ENCODE measurements at regions not wholly inside any gene's neighbourhood (a gene's known extent, or its start where the extent isn't known, plus 50 kb on each side); places are given as distances from the start of the nearest gene placed in this dataset.

- no peak for DNase-seq (ENCODE audit: low read depth)
Measured at GRCh38 chr13:94968757-94969086, 256.4 kb upstream of the SOX21 start.

- no peak for DNase-seq (ENCODE audit: low read depth)
Measured at GRCh38 chr13:94968040-94968756, 255.9 kb upstream of the SOX21 start.

DNA sequence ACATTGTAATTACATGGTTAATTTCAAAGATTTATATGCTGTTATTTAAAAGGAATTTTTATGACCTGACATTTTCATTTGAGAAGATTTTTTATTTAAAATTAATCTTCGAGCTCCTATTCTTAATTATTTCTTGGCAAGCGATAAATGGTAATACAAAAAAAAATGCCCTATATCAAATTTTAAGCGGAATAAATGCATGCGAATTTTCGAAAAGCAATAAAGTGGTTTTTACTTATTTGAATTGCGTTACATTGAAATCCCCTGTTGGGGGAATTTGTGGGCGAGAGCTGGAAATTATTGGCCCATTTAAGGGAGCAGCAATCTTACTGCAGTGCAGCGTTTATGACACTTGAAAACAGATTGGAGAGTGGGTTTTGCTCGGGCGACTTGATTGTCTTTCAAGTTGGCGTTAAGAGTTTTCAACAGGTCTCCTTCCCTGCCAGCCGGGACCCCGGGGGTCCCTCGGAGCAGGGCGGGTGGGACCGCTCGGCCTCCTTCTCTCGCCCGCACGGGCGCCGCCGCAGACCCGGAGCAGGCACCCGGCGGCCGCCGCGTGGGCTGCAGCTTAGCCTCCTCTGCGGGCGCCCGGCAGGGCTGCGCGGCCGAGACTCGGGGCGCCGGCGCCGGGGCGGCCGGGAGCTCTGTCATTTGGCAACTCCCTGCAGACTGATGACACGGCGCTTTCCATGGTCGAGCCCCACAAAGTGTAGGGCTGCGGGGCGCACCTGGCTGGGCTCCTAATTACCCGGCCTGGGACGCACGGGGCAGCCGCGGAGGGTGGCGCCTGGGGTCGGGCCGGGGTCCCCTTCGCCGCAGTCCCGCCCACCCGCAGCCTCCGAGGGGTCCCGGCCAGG is 255.1 kb upstream of the SOX21 start:
- DNase-seq (ENCODE audit: low read depth): no peak

DNA sequence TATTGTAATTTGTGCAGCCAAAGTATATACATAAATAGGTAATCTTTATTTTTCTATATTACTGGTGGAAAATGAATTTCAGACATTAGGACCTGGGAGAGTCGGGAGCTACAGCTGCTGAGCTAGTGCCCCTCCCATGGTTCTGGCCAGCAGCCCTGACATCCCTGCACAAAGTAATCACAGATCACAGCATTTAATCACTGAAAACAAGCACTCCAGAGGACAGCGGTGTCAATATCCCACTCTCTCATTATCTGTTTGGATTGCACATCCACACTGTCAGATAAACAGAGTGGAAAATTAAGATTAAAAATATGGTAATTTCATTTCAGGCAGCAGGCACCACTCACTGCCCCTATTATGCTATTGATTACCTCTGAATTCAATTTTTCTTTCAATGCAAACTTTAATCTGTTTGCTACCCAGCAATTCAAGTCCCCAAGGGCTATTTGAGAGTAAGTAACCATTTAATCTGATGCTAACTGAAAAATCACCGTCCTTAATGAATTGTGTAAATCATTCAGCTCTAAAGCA is 254.1 kb upstream of the SOX21 start:
- no peak for DNase-seq (ENCODE audit: low read depth)

GRCh38 chr13:94959626-94960025 is 247.3 kb upstream of the SOX21 start:
- no peak for DNase-seq (ENCODE audit: low read depth)

DNA sequence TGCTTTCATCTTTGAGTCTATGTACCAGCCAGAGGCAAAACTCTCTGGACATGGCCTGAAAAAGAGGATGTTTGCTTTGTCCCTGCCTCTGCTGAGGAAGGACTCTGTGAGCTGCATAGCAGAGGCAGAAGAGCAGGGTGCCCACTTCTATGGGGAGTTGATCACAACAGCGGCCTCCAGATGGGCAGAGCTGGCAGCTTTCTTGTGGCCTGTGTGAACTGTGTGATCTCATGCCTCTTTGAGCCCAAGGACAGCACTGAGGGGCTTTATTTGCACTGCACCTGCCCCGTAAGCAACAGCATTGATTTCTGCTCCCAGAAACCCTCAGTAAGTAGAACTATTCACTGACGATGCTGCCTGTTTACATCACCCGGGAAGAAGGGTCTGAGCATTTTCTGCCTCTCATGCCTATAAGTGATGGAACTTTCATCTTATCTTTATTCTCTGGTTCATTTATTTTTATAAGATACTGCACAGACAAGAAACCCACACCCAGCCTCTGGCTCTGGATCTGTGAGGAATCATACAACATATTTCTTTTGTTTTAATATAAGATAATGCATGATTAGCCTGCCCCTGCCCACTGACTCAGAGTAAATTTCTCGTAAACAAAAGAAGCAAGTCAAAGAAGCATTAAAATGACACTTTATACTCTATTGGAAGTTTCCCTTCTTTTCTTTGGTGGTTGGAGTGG is 244.2 kb upstream of the SOX21 start:
- DNase-seq (ENCODE audit: low read depth): no peak

- DNase-seq (ENCODE audit: low read depth): no peak
Measured at GRCh38 chr13:94952787-94953186, 240.4 kb upstream of the SOX21 start.

DNA sequence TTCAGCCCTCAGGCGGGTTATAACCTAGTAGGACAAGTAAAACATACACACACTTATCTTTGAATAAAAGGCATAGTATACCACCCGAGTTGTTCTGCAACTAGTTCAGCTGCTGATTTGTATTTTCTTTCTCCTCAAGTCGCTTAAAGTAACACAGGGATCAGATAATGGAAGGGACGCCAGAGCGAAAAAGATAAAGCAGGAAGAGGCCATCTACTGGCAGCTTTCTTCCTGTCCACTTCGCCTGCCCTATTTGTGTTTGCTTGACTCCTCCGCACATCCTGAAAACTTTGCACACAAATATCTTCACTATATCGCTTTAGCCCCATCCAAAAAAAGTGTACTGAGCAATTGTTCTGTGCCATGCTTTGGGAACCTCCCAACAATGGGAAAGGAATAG is 238.0 kb upstream of the SOX21 start:
- DNase-seq (ENCODE audit: low read depth): no peak

- DNase-seq (ENCODE audit: low read depth): no peak
Measured at GRCh38 chr13:94947965-94948371, 235.6 kb upstream of the SOX21 start.

DNA sequence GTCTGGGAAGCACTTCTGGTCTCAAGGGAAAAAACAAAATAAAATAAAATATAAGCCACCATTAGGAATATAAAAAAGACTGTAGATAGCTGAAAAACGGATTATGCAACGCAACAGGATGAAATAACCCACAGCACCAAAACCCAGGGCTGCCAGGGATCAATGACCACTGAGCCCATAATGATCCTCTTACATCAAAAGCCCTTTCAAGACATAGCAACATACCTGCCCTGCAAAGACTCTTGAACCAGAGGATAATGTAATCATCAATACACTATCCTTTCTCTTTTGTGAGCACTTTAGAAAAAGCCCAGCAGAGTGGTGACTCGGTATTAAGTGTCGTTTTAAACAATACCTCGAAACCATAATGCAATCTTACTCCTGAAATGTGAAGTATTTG is 235.0 kb upstream of the SOX21 start:
- DNase-seq (ENCODE audit: low read depth): no peak

DNA sequence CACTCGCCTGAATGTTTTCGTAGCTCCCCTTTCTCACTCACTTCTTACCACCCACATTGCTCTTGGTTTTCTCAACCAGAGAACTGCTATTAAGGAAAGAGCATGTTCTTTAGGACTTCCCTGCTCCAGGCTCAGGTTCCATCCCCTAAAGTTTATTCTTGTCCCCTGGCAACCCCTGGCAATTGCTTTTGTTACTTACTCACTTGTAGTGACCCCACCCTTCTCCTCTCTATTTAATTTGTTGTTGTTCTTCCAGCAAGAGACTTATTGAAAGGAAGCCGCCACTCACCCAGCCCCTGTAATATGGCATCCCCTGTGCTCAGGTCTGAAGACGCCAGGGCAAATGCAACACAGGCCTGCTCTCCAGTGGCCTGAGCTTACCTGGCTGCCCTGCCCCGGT is 233.7 kb upstream of the SOX21 start:
- no peak for DNase-seq (ENCODE audit: low read depth)

GRCh38 chr13:94938124-94938523 is 225.8 kb upstream of the SOX21 start:
- no peak for DNase-seq (ENCODE audit: low read depth)

DNA sequence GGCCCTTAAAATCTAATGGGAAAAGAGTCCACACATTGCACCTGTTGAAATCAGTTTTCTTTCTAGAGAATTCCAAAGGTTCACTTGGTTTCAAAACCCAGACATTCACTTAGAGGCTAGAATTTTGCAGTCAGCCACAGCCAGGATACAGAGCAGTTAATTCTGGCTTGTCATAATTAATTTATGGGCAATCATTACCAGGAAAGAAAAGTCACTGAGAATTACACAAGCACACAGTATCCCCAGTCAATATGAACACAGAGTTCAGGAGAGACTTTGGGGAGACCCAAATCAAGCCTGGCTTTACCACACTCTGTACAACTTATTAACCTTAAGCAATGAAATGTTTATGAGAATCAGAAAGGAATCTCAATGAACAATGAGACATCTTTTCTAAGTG is 224.3 kb upstream of the SOX21 start:
- no peak for DNase-seq (ENCODE audit: low read depth)

DNA sequence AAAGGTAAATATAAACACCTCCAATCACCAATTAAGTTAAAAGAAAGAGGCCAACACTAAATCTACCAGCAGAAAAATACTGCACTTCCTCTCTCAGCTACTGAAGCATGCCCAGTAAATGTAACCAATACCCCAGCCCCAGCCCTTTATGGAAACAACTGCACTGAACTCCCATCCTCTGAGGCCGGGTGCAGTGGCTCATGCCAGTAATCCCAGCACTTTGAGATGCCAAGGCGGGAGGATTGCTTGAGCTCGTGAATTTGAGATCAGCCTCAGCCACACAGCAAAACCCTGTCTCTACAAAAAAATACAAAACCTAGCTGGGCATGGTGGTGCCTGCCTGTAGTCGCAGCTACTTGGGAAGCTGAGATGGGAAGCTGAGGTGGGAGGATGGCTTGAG is 221.6 kb upstream of the SOX21 start:
- DNase-seq (ENCODE audit: low read depth): no peak

DNA sequence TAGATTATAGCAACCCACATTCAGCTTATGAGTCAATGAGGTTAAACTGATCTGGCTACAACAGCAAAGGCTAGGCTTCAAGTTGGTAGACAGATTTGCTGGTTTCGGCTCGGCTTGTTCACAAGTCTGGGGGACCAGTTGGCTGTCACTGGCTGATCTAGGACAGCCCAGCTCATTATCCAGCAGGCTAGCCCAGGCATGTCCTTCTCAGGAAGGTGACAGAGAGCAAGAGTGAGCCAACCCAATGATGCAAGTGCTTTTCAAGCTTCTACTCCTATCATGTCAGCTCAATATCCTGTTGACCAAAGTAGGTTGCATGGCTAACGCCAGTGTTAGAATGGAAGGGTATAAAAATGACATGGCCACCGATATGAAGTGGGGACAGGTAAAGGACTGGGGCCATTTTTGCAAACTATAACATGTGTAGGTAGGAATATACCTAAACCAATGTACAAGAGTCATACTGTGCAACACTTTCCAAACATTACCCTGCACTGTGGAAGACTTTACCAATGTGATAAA is 220.9 kb upstream of the SOX21 start:
- DNase-seq (ENCODE audit: low read depth): no peak

DNA sequence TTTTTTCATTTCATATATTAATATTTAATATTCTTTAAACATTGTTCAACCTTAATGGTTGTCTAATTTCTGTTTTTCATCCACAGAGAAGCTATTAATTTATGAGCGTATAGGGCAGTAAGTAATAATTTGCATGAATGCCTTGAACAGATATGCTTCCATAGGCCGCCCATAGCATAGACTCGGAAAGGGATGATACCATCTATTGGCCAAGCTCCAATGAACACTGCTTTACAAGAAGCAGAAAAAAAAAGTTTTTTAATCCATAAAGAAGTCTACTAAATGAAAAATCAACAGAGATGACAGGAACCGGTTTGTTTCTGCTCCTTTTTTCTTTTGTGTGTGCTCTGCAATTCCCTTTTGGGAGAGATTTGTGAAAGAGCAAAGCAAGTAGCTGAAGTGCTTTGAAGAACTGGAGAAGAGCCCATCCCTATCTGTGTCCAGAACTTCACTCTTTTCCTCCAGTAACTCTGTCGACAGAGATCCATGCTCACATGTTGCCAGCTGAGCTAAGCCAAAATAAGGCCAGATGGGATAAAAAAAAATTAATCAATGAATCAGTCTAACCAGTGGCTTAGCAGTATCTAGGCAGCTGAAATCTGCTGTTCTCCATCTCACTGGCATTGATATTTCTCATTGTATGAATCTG is 215.9 kb upstream of the SOX21 start:
- DNase-seq (ENCODE audit: low read depth): no peak

DNA sequence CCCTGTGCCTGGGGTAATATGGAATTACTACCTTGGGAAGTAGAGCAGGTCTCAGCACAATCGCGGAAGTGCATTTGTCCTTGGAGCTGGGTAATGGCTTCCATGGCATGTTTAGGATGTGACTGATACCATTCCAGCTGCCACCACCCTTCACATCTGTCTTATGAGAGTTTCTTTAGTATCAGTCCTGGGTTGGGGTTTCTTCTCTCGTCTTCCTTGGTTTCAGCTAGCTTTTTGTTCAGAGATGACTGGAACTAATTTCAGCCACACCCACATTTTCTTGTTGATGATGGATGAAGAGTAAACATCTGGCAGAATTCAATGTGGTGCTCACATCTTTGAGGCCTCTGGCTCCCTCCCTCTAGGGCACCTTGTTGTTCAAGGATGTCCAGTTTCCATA is 212.9 kb upstream of the SOX21 start:
- DNase-seq (ENCODE audit: low read depth): no peak

DNA sequence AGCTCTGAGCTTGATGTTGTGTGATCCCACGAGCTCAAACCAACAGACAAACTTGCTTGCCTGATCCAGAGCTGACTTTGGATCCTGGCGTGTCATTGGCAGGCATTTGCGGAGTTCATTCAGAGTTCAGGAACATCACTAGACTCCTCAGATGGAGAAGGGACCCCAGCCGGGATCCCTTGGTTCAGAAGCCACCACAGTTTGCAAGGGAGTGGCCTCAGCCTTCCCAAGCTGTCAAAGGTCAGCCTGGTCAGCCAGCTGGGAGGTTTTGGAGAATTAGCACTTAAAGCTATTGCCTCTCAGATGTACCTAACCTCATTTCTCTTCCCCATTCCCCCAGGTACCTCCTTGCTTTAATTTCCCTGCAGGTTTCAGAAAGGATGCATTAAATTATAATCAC is 208.8 kb upstream of the SOX21 start:
- no peak for DNase-seq (ENCODE audit: low read depth)

DNA sequence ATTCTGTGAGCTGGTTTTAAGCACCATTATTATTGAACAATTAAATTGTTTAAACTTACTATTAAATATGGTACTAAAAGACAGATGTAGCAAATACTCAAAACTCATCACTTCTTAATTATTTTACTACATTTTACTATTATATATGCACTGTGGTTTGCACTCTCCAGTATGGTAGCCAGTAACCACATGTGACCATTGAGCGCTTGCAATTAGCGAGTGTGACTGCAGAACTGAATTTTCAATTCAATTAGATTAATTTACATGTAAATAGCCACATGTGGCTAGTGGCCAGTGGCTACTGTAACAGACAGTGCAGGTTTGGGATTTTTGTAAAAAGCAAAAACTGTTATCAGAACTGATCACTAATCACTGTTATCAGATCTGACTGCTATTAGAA is 208.2 kb upstream of the SOX21 start:
- no peak for DNase-seq (ENCODE audit: low read depth)

- peak; percentile 1 for DNase-seq (ENCODE audit: low read depth)
Measured at GRCh38 chr13:94917824-94918223, 205.5 kb upstream of the SOX21 start.

DNA sequence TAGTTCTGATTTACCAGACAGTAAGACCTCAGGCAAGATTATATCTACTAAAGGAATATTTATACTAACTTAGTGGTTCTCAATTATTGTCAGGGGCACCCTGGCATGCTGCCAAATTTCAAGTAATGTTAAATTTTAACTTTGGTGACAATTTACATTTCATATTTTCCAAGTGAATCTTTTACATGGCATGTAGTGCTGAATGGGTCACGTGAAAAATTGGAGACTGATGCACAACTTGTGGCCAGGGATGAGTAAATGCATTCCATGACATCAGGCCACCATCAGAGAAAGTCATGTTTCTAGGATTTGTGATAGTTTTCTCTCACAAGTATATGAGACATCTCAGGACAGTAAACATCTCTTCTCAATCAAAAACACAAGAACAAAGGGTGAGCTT is 202.6 kb upstream of the SOX21 start:
- no peak for DNase-seq (ENCODE audit: low read depth)

GRCh38 chr13:94906605-94907004 is 194.3 kb upstream of the SOX21 start:
- no peak for DNase-seq (ENCODE audit: low read depth)

Data from renal cortical epithelial cell (primary cell).